GM18519 (cell line): ENCODE measurements at regions not wholly inside any gene's neighbourhood (a gene's known extent, or its start where the extent isn't known, plus 50 kb on each side); places are given as distances from the start of the nearest gene placed in this dataset.

Experiments used
- ATAC-seq: cut with Tn5 transposase; IDR thresholded peaks from one replicate; pipeline ENCODE4 v1.9.1; 2021; ENCODE audit warnings: mild to moderate bottlenecking, moderate library complexity; ENCODE audit not compliant: unreplicated experiment, low FRiP score

DNA sequence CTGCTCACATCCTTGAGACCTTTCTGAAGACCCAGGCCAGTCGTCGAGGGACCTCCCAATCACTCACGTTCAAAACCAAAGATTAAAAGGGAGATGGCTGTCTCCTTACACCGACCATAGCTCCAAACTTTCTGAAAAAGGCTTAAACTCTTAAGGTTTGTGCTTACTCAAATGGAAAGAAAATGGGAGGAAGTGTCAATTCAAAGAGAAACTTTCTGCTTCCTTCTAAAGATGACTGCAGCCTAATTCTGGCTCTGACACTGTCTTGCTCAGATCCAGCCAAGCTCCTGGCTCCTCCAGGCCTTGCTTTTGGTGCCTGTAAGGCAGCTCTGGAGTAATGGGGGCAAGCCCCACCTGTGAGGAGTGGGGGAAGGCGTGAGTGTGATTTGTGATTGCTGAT lies 54.9 kb upstream of the WSB1 start:
- ATAC-seq, result peak; percentile 49

DNA sequence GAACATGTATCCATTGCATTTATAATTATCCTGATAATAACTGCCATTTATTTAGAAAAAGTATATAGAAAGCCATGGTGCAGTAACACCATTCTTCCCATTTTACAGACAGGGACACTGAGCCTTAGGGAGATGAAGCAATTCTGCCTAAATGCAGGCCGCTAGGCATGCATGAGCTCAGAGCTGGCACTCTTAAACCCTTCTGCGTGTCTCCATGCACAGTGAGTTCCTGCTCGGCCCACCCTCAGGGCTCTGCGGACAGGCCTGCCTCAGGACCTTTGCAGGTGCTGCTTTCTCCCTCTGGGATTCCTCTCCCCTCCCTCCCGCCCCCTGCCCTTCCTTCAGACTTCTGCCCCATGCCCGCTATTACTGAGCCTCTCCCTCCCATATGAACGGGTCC lies 54.3 kb upstream of the WSB1 start:
- ATAC-seq, result no peak

DNA sequence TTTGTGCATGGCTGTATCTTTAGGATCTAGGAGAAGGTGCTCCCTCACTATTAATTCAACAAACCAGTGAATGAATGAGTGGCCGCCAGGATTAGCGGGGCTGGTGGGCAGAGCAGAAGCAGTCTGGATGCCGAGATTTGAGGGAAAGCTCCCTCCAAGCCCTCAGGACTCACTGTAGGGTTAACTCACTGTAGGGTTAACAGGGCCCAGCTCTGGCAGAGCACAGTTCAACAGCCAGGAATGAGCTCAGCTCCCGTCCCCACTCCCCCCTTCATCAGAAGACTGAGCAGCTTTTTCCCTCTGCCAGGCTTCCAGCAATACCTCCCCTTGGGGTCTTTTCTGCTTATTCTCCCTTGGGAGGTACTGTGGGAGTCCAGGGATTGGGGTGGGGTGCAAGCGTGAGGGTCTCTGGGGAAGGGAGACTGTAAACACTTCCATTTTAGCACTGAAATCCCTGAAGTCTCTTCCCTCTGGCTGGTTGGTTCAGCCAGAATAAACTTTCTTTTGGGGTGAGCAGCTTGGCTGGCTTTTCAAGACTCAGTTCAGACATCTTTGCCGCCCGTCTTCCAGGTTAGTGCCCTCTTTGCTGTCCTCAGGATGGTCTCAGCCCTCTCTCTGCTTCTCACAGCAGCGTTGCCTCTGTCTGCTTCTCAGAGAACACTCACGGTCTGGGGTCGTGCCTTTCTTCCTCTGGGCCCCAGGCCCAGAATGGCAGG lies 53.7 kb upstream of the WSB1 start:
- no peak for ATAC-seq

DNA sequence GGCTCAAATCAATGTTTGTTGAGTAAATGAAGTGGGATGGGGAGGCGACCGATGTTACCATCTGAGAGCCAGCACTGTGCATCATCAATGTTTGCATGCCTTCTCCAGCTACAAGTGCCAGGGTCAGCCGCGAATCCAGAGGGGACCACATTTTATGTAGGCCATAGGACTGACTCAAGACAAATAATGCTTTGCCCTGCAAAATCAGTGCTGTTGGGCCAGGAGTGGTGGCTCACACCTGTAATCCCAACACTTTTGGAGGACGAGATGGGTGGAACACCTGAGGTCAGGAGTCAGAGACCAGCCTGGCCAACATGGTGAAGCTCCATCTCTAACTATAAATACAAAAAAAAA lies 53.1 kb upstream of the WSB1 start:
- ATAC-seq, result no peak

DNA sequence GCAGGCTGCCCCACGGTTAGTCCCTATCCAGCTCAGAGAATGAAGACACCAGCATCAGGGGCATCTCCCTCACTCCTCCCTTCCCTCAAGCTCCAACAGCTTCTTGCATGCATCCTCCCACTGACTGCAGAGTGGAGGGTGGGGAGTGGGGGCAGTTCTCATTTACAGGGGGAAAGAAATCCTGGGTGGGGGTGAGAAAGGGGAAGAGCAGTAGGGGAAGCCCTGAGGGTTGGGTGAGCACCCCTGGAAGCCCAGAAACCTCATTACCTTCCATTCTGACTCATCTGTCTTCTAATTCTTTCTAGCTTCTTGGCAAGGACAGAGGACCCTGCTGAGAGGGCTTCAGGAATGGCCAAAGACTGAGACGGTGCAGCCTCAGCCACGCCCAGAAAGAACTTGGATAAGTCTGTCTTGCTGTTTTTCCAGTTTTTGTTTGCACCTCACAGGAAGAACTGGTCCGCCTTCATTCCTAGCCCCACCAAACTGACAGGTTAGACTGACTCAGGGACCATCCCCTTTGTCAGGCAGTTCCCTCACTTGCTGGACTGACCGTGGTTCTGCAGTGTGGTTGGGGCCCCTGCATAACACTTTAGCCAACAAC lies 52.5 kb upstream of the WSB1 start:
- no peak for ATAC-seq

DNA sequence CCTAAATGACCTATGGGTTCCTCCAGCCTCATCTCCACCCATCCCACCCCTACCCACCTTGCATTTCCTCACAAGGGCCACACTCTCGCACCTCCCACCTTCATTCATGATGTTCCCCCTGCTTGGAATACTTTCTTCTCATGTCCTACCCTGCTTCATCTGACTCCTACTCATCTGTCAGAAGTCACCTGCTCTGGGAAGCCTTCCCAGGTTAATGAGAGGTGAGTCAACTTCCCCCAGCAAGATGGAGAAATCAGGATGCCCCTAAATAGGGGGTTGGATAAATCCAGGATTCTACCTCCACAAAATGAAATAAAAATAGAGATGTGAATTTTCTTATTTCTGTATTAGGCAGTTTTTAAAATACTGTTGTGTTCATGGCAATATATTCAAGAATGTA lies 51.0 kb upstream of the WSB1 start:
- ATAC-seq, result no peak

DNA sequence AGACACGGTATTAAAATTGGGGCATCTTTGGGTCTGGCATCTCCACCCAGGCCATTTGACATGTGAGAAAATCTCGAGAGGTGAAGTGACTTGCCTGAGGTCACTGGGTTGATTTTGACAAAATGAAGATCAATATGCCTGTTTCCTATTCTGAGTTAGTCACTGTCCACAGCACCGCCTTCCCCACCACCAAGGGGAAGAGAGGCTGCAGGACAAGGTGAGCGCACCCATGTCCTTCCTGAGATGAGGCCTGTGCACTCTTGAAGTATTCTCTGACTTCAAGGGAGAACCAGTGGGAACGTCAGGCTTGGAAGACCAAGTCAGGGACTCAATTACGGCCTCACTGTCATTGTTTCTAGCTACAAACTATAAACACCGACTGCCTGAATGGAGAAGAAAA lies 49.9 kb upstream of the WSB1 start:
- no peak for ATAC-seq
